Ectodermal cell (in vitro differentiated cells): ENCODE measurements at regions not wholly inside any gene's neighbourhood (a gene's known extent, or its start where the extent isn't known, plus 50 kb on each side); places are given as distances from the start of the nearest gene placed in this dataset.
"Not testable (repeated sequence)": the region's sequence is repeated elsewhere in the genome, so short reads cannot be mapped to it uniquely, and the experiment has no call there.

Experiments
- H3K27ac ChIP-seq: 2 replicates; pipeline ENCODE4 v1.7.0; 2013; ENCODE audit warnings: mild to moderate bottlenecking, low read depth, low read length; ENCODE audit not compliant: insufficient read depth, poor library complexity, severe bottlenecking
- H3K27me3 ChIP-seq: 2 replicates; pipeline ENCODE4 v1.7.0; 2013; ENCODE audit warnings: mild to moderate bottlenecking, low read length; ENCODE audit not compliant: insufficient read depth, control insufficient read depth, poor library complexity, severe bottlenecking
- H3K36me3 ChIP-seq: one replicate; pipeline ENCODE4 v1.7.0; 2013; ENCODE audit warnings: low read length; ENCODE audit not compliant: control insufficient read depth, insufficient read depth
- H3K4me1 ChIP-seq: one replicate; pipeline ENCODE4 v1.7.0; 2013; ENCODE audit warnings: low read length; ENCODE audit not compliant: control insufficient read depth, insufficient read depth
- H3K4me3 ChIP-seq: 2 replicates; pipeline ENCODE4 v1.7.0; 2013; ENCODE audit warnings: low read depth, low read length, control low read depth; ENCODE audit not compliant: insufficient read depth
- H3K9me3 ChIP-seq: 2 replicates; pipeline ENCODE4 v1.7.0; 2013; ENCODE audit warnings: mild to moderate bottlenecking, low read length, moderate library complexity; ENCODE audit not compliant: control insufficient read depth
- WGBS, 2 experiments: methylation state at CpG; one replicate each; pipeline ENCODE4 v1.1.7; 2013; ENCODE audit warnings: missing lambda C conversion rate in 2 of 2; 5-methylcytosine and 5-hydroxymethylcytosine counted together

- Histone ChIP-seq H3K4me3 (no peak overlapping the region), H3K9me3 (no peaks in the 10 kb centered on the region)
- WGBS, 2 experiments, result 90 to 92% methylated on average over 8 to 9 of the region's 9 CpGs
These were observed 1291.0 kb downstream of the ARAP2 start for GRCh38 chr4:34953145-34953799.

DNA sequence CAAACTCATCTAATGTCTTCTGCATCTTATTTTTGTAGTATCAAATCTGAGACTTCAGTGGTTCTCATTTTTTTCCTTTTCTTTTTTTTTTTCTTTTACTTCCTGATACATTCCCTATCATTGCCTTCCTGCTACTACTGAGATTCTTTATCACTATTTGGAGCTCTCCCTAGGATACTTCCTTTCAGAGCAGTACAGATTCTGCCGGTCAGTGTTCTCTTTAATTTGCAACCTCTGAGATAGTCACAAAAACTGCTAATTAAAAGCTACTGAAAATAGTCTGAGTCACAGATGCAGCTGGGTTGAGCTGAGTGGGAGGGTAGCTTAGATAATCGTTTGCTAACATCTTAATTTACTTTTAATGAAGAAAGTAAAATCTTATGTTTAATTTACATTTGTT is 1279.7 kb downstream of the ARAP2 start:
- H3K27me3 ChIP-seq, result no peaks in the 10 kb centered on the region
- no peaks in the 10 kb centered on the region for H3K4me1 ChIP-seq
- 0% methylated on average over 1 of the region's 2 CpGs for WGBS, 2 experiments
- H3K4me3 ChIP-seq, result no peak overlapping the region
- H3K36me3 ChIP-seq, result no peaks in the 10 kb centered on the region
- H3K9me3 ChIP-seq, result no peaks in the 10 kb centered on the region
- H3K27ac ChIP-seq, result no peak overlapping the region

More at GRCh38 chr4:34953145-34953799, 1291.0 kb downstream of the ARAP2 start:
- Histone ChIP-seq H3K36me3 (no peaks in the 10 kb centered on the region), H3K27ac (no peak overlapping the region), H3K27me3 (no peaks in the 10 kb centered on the region), H3K4me1 (no peaks in the 10 kb centered on the region)

GRCh38 chr4:34972189-34972588 is 1272.1 kb downstream of the ARAP2 start:
- WGBS, 2 experiments, result 92 to 100% methylated on average over 3 of the region's 3 CpGs
- H3K4me3 ChIP-seq, result no peak overlapping the region
- H3K9me3 ChIP-seq, result no peaks in the 10 kb centered on the region
- H3K27me3 ChIP-seq, result no peaks in the 10 kb centered on the region
- no peak overlapping the region for H3K27ac ChIP-seq
- no peaks in the 10 kb centered on the region for H3K4me1 ChIP-seq
- H3K36me3 ChIP-seq, result no peaks in the 10 kb centered on the region

DNA sequence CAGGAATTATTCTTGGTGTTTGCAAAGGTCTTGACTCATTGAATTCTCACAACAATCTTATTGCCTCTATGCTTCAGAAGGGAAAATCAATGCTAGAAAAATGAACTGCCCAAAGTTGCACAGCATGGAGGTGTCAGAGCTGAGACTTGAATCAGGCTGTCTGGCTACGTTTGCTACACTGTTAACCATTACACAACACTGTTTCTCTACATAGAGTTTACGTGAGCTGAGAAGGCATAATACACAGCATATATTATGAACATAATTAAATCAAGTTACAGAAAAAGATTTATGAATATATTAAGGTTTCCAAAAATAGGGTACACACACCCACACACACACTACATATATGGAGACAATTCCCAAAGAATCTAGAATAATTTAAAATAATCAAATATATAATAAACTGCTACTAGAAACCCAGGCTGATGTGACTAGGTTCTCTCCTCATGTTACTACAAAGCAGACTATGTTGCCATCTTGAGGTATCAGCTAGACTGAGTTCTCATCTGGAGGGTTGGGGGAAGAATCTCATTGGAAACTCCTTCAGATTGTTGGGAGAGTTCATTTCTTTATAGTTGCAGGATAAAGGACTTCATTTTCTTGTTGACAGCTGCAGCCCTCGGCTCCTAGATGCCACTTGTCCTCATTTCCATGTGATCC is 1270.5 kb downstream of the ARAP2 start:
- 87 to 89% methylated on average over 2 to 3 of the region's 3 CpGs for WGBS, 2 experiments
- Histone ChIP-seq H3K36me3 (no peaks in the 10 kb centered on the region), H3K9me3 (no peaks in the 10 kb centered on the region), H3K27ac (no peak overlapping the region), H3K4me1 (no peaks in the 10 kb centered on the region), H3K27me3 (no peaks in the 10 kb centered on the region), H3K4me3 (no peak overlapping the region)

DNA sequence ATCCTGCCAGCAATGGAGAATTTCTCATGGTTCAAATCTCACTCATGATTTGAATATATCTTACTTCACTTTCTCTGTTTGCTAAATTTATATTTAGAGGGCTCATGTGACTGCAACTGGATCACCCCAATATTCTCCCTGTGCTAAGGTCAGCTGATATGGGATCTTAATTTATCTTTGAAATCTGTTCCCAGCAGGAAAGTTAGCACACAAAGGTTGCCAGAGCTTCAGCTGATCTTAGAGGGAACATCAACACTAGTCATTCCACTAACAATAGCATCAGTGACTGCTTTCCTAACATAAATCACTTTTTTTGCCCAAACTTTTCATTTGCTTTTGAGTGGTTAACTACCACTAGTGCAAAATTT is 1270.0 kb downstream of the ARAP2 start:
- Histone ChIP-seq H3K4me3 (no peak overlapping the region), H3K36me3 (no peaks in the 10 kb centered on the region), H3K27me3 (no peaks in the 10 kb centered on the region), H3K9me3 (no peaks in the 10 kb centered on the region), H3K4me1 (no peaks in the 10 kb centered on the region), H3K27ac (no peak overlapping the region)

GRCh38 chr4:35021222-35021621 is 1223.1 kb downstream of the ARAP2 start:
- not testable (repeated sequence) for H3K4me1 ChIP-seq, H3K4me3 ChIP-seq, H3K9me3 ChIP-seq, H3K27me3 ChIP-seq, H3K36me3 ChIP-seq, H3K27ac ChIP-seq
- 96% methylated on average over 8 of the region's 8 CpGs for WGBS, 2 experiments

- H3K4me1 ChIP-seq, result no peaks in the 10 kb centered on the region
- no peak overlapping the region for H3K4me3 ChIP-seq
- 96% methylated on average over 2 to 3 of the region's 3 CpGs for WGBS, 2 experiments
- H3K27ac ChIP-seq, result no peak overlapping the region
- H3K27me3 ChIP-seq, result no peaks in the 10 kb centered on the region
- no peaks in the 10 kb centered on the region for H3K9me3 ChIP-seq
- no peaks in the 10 kb centered on the region for H3K36me3 ChIP-seq
These were observed 1219.0 kb downstream of the ARAP2 start for GRCh38 chr4:35025152-35025834.

GRCh38 chr4:35038079-35038805 is 1206.1 kb downstream of the ARAP2 start:
- Histone ChIP-seq H3K27me3 (no peaks in the 10 kb centered on the region), H3K27ac (no peak overlapping the region), H3K36me3 (no peaks in the 10 kb centered on the region), H3K4me3 (no peak overlapping the region), H3K9me3 (no peaks in the 10 kb centered on the region), H3K4me1 (no peaks in the 10 kb centered on the region)
- WGBS, 2 experiments, result 95 to 96% methylated on average over 29 of the region's 29 CpGs

DNA sequence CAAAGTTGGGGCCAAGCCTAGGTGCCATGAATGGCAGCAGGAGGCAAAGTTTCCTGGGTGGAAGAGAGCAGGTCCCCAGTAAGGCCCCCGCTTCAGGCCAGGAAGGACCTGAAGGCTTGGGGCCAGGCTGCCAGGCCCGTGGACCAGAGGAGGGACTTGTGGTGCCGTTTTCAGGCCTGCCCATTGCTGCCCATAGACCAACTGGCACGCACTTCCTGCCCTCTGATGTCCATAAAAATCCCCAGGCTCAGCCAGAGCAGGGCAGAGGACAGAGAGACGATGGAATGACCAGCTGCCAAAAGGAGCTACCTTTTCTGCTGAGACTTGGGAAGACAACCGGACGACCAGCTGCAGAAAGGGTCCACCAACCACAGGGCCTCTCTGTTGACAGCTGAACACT is 1205.5 kb downstream of the ARAP2 start:
- Histone ChIP-seq H3K27me3 (no peaks in the 10 kb centered on the region), H3K4me1 (no peaks in the 10 kb centered on the region), H3K9me3 (no peaks in the 10 kb centered on the region), H3K27ac (no peak overlapping the region), H3K4me3 (no peak overlapping the region), H3K36me3 (no peaks in the 10 kb centered on the region)
- 94 to 96% methylated on average over 7 of the region's 7 CpGs for WGBS, 2 experiments

GRCh38 chr4:35052546-35052945 is 1191.8 kb downstream of the ARAP2 start:
- H3K27ac ChIP-seq, result no peak overlapping the region
- H3K4me1 ChIP-seq, result no peaks in the 10 kb centered on the region
- no peaks in the 10 kb centered on the region for H3K9me3 ChIP-seq
- H3K4me3 ChIP-seq, result no peak overlapping the region
- H3K36me3 ChIP-seq, result no peaks in the 10 kb centered on the region
- WGBS, 2 experiments, result 94% methylated on average over 6 to 9 of the region's 9 CpGs
- no peaks in the 10 kb centered on the region for H3K27me3 ChIP-seq
